GM12891 (cell line): ENCODE measurements at regions not wholly inside any gene's neighbourhood (a gene's known extent, or its start where the extent isn't known, plus 50 kb on each side); places are given as distances from the start of the nearest gene placed in this dataset.
"Not testable (repeated sequence)": the region's sequence is repeated elsewhere in the genome, so short reads cannot be mapped to it uniquely, and the experiment has no call there.

Source experiments
- POLR2A ChIP-seq: IDR thresholded peaks from 2 replicates; pipeline ENCODE4 v1.6.1; 2011; ENCODE audit warnings: low read depth, low read length, control low read depth
- POLR2AphosphoS5 ChIP-seq: IDR thresholded peaks from 2 replicates; pipeline ENCODE4 v1.6.1; 2011; ENCODE audit warnings: low read depth, low read length, control low read depth
- TAF1 ChIP-seq: IDR thresholded peaks from 2 replicates; pipeline ENCODE4 v1.6.1; 2011; ENCODE audit warnings: low read depth, low read length, control low read depth

GRCh38 chr10:2896334-2896733 is 171.0 kb upstream of the PFKP start:
- not testable (repeated sequence) for TF ChIP-seq POLR2A, TAF1, POLR2AphosphoS5
